CD4-positive, alpha-beta T cell treated with Interleukin-6 at 100 ng/mL for 8 hours (primary cell): ENCODE measurements at regions not wholly inside any gene's neighbourhood (a gene's known extent, or its start where the extent isn't known, plus 50 kb on each side); places are given as distances from the start of the nearest gene placed in this dataset.

Source experiments
- DNase-seq: peaks from one replicate; pipeline ENCODE4 v3.0.0-alpha.2; 2020; ENCODE audit warnings: mixed read lengths, low spot score

- no peak for DNase-seq
Observed at GRCh38 chr9:80369641-80370040, 797.9 kb downstream of the TLE4 start.

GRCh38 chr9:80366626-80367025, 794.9 kb downstream of the TLE4 start:
- no peak for DNase-seq

DNA sequence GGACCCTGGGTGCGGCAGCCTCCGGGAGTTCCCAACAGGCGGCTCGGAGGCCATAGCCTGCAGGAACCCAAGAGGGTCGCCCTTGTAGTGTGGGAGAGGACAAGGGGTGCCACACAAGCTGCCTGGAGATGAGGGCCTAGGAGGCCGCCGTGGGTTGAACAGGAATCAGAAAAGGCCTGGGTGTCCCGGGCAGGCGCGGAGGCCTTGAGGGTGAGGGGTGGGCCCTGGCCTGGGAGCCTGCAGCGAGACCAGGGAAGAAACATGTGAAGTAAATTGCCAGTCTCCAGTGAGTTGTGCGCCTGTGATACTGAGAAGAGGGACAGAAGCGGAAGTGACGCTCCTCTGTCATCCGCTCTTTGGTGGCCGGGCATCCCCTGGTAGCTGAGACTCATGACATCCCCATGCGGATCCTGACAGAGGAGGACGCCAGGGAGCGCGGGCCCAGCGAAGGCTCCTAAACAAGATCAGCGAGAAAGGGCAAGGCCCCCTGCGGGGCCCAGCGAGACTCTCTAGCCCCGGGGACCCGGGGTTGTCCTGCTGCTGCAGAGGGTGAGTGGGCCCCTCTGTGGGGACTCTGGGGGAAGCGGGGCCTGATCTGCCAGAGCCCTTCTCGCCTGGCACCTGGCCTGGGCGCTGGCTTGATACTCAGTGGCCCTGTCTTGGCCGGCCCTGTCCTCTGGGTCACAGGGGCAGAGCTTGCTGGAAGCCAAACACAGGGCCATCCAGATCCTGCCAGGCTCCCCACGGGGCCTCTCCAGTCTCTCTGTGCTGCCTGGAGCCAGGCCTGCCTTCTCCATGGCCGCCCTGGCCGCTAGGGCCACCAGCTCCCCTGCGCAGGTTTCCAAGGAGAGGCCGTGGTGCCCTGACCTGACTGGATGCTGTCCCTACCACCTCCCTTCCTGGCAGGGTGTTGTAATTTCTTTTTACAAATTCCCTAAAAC, 788.4 kb downstream of the TLE4 start:
- no peak for DNase-seq

DNA sequence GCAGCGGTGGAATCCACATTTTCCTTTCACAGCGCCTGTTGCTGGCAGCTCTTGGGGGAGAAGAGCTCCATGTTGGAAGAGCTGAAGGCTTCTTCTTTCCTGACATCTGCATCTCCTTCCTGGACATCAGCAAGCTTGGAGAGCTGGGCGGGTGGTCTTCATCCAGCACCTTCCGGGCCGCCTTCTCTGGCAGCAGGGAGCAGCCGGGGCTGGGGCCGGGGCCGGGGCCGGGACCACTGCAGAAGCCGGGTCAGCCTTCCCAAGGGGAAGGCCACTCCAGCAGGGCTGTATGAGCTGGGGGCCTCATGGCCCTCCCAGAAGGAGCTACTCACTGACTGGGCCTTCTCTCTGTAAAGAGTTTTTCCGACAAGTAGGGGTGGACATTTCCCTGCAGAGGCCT, 787.5 kb downstream of the TLE4 start:
- no peak for DNase-seq

DNA sequence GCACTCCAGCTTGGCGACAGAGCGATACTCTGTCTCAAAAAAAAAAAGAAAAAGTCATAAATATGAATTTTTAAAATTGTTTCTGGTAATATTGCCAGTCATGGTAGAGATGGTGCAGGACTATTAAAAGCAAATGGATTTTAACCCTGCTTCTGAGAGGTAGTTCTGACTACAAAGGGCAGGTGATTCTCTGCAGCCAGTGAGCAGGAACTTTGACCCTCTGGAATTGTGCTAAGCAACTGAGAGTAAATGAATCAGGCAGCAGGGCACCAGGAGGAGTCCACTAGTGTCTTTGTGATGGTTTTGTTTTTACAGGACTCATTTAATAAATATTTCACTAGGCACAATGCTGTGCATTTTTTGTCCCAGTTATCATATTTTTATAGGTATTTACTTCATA, 781.2 kb downstream of the TLE4 start:
- DNase-seq, result no peak

DNA sequence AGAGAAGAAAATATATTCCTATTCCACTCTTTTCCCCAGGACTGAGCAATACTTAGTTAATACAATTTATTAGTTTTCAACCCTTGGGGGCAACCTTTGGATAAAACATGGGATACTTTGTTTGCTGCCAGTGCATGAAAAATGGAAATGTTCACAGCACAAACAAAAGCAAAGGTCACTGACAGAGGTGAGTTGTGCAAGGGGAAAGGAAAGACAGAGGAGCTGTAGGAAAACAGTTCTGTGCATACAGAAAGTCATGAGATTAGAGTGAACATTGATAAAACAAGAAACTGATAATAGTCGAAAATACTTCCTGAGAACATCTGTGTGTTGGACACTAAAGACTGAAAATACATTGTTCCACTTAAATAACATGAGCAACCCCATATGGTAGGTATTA, 779.8 kb downstream of the TLE4 start:
- no peak for DNase-seq

- DNase-seq, result no peak
Observed at GRCh38 chr9:80326105-80326504, 754.3 kb downstream of the TLE4 start.

DNA sequence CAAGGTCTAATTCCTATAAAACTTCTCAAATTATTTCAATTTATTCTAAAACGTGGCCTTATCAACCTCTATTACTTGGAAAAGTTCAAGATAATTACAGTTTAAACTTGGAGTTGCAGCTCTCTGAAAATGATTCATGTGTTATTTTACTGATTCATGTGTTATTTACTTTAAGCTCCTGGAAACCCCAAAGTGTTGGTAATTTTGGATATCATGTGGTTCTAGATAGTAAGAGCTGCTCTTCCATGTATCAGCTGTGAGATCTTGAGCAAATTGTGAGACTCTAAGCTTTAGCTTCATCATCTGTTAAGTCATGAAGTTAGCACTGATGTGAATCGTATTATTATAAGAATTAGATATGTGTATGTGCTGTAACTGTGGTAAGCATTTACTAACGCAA, 749.2 kb downstream of the TLE4 start:
- DNase-seq, result no peak

DNA sequence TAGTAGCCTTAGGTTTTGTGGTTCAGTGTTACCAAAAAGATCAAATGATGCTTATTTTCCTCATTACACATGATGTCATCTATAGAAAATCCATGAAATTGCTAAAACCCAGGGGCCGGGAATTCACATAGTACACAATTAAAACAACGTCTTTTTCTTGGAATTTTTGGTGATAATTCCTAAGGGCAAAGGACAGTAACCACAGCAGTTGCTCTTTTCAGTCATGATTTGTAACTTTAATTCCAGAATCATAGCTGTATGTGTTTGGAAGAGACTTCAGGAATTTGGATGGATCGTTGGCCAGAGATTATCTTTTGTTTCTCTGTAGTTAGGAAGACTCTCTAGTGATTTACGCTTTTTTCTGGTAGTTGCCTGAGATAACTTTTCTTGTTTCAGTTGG, 748.7 kb downstream of the TLE4 start:
- no peak for DNase-seq

- no peak for DNase-seq
Observed at GRCh38 chr9:80305136-80305535, 733.4 kb downstream of the TLE4 start.

DNA sequence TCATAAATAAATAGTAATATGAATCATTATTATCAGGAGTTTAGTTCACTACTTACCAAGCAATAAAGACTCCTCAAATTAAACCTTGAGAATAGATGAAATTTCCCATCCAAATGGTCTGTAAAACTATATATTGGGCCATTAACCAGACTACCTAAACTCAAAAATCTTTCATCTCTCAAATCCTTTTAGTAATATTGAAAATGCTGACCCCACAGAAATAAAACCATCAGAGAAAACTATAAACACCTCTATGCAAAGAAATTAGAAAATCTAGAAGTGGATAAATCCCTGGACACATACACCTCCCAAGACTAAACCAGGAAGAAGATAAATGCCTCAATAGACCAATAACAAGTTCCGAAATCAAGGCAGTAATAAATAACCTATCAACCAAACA, 723.2 kb downstream of the TLE4 start:
- no peak for DNase-seq

DNA sequence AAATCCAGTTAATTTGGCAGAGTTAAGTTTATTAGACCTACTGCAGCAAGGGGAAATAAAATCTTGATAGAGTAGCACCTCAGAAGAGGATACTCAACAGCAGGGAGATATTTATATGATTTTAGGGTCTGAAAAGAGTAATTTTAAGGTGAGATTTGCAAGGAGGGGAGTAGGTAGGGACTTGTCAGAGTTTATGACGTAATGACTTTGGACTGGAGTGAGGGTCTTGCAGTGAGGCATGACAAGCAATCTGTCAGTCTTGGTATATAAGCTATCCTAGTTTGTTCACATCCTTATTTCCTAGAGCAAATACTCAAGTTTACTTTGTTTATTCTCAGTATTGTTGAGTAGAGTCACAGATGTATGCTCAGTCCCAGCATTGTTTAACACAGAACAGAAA, 722.6 kb downstream of the TLE4 start:
- no peak for DNase-seq

- DNase-seq, result no peak
Observed at GRCh38 chr9:80292231-80292630, 720.5 kb downstream of the TLE4 start.

- no peak for DNase-seq
Observed at GRCh38 chr9:80285326-80285725, 713.6 kb downstream of the TLE4 start.

GRCh38 chr9:80282766-80283165, 711.0 kb downstream of the TLE4 start:
- no peak for DNase-seq

DNA sequence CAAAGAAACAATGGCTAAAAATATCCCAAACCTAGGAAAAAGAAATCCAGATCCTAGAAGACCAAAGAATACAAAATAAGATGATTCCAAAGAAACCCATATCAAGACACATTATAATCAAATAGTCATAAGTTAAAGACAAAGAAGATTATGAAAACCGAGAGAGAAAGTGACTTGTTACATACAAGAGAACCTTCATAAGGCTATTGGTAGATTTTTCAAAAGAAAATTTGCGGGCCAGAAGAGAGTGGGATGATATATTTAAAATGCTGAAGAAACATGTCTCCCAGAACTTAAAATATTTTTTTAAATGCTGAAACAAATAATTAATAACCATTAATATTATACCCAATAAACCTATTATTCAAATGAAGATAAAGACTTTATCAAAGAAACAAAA, 687.3 kb downstream of the TLE4 start:
- DNase-seq, result no peak

DNA sequence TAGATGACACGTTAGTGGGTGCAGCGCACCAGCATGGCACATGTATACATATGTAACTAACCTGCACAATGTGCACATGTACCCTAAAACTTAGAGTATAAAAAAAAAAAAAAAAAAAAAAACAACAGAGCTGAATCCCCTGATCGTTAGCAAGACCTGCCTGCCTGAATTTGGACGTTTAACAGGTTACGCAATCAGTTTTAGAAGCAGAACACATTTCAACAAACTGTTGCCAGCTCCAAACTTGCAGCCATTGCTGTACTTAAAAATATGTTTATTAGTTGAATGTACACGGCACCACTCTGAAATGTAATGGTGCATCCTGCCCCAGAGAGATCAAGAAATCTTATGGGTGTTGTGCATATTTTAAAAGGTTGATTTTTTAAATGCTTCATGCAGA, 680.0 kb downstream of the TLE4 start:
- DNase-seq, result no peak

DNA sequence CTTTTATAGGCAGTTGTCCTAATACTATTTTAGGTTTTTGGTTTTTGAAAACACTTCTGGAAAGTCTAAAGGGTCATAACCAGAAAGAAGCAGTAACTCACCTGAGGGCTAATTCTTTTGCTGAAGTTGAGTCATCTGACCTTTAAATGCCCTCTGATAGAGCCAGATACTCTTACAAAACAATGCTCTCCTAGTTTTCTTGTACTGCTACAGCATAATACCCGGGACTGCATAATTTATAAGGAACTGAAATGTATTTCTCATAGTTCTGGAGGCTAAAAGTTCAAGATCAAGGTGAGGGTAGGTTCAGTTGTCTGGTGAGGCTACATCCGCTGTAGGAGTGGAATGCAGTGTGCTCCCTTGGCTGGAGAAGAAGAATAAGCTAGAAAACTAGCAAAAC, 670.3 kb downstream of the TLE4 start:
- DNase-seq, result no peak

GRCh38 chr9:80235752-80236151, 664.0 kb downstream of the TLE4 start:
- no peak for DNase-seq

DNA sequence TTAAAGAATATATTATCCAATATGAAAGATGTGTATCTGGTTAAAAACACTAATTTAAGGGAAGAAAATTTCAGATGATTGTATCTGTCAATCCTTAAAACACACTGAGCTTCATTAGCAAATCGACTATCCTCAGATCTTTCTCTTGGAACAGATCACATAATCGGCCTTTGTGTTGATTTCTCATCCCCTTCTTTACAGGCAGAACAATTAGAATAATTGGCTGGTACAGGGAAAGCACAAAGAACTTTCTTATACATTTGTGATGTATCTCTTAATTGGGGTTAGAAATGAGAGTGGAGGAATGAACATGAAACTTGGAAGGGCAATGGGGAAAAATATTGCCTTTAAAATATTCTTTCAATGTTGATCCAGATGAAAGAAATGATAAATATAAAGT, 662.1 kb downstream of the TLE4 start:
- DNase-seq, result no peak

- DNase-seq, result no peak
Observed at GRCh38 chr9:80233102-80233843, 661.5 kb downstream of the TLE4 start.

DNA sequence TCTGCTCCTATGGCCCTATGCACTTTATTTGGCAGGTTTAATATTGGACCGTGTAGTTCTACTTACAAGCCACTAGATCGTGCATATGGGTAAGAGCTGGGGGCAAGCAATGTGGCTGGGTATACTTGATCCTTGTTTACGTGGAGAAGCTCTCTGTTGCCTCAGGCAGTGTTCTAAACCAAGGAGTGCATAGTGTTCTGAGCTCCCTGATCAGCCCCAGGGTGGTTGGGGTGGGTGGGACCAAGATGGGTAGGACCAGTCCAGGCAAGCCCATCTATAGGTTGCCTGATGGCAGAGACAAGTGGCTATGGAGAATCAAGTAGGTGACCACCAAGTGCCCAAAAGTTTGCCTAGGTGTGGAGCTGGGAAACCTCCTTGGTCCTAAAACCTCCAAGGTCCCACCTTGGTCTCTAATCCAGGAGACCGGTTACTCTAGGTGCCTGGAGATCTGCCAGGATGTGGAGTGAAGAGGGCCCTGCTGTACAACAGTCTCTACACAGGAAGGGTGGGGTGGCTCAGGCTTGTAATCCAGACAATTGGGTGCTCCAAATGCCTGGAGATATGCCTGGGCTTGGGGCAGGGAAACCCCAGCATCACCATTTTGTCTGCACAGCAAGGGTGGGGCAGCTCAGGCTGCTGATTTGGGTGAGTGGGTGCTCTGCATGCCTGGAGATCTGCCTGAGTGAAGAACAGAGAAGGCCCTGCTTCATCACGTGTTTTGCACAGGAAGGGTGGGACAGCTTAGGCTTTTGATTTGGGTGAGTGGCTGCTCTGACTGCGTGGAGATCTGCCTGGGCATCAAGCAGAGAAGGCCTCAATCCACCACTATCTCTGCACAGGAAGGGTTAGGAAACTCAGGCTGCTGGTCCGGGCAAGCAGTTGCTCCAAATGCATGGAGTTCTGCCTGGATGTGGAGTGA, 659.8 kb downstream of the TLE4 start:
- DNase-seq, result no peak
